Fibroblast of villous mesenchyme (primary cell): ENCODE measurements at regions not wholly inside any gene's neighbourhood (a gene's known extent, or its start where the extent isn't known, plus 50 kb on each side); places are given as distances from the start of the nearest gene placed in this dataset.

Source experiments
- DNase-seq: peaks from one replicate; pipeline ENCODE4 v3.0.0-alpha.2; 2010; ENCODE audit warnings: low read depth
- H3K4me3 ChIP-seq: 2 replicates; pipeline ENCODE4 v1.5.1; 2011; ENCODE audit warnings: low read depth, mild to moderate bottlenecking, low read length
- TF ChIP-seq, protein P1 (sequence below): IDR thresholded peaks from 2 replicates; pipeline ENCODE4 v1.5.1; 2012; ENCODE audit warnings: low read depth, mild to moderate bottlenecking, low read length; ENCODE audit not compliant: insufficient read depth

DNA sequence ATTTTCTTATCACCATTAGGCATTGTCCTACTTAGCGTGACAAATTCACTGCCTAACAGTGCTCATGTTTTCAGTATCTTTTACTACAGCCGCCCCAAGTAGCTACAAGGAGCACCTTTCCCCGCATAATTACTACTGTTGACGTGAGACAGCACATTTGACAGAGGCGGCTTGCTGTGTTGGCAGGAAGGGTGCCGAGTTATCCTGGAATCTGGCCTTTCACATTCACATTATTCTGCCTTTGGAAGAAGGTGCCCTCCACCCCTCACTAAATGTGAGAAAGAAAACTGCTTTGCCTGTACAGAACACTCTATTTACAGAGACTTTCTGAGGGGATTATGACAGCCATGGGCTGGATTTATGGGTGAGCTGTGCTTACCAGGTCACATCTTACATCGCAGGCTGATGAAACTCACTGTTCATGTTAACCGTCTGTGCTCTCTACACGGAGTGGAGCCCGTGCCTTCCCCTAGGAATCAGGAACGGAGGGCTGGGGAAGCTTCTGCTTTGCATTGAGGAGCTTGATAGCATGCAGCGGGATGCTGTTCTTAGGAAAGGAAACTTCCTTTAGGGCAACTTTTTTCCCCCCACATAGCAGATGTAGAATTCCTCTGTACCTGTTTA lies 148.0 kb upstream of the ZRANB2 start:
- DNase-seq = peak; percentile 13
- TF ChIP-seq, protein P1, sequence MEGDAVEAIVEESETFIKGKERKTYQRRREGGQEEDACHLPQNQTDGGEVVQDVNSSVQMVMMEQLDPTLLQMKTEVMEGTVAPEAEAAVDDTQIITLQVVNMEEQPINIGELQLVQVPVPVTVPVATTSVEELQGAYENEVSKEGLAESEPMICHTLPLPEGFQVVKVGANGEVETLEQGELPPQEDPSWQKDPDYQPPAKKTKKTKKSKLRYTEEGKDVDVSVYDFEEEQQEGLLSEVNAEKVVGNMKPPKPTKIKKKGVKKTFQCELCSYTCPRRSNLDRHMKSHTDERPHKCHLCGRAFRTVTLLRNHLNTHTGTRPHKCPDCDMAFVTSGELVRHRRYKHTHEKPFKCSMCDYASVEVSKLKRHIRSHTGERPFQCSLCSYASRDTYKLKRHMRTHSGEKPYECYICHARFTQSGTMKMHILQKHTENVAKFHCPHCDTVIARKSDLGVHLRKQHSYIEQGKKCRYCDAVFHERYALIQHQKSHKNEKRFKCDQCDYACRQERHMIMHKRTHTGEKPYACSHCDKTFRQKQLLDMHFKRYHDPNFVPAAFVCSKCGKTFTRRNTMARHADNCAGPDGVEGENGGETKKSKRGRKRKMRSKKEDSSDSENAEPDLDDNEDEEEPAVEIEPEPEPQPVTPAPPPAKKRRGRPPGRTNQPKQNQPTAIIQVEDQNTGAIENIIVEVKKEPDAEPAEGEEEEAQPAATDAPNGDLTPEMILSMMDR = no peak
- no peak overlapping the region for H3K4me3 ChIP-seq

DNA sequence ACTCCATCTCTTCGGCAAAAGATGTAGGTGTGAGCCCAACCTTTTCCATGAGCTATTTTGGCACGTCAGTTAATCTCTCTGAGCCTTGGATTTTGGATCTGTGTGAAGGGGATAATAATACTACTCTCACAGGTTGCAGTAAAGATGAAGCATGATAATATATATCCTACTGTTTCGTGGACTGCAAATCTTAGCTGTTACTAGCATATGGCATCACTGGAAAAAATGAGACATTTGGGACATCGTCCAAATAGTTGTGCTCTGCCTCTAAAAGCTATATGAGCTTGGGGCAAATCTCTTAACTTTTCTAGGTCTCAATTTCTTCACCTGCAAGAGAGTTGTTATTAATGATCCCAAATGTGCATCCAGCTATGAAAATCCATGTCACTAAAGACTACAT lies 147.4 kb upstream of the ZRANB2 start:
- TF ChIP-seq, protein P1 = no peak
- no peak for DNase-seq
- no peak overlapping the region for H3K4me3 ChIP-seq

DNA sequence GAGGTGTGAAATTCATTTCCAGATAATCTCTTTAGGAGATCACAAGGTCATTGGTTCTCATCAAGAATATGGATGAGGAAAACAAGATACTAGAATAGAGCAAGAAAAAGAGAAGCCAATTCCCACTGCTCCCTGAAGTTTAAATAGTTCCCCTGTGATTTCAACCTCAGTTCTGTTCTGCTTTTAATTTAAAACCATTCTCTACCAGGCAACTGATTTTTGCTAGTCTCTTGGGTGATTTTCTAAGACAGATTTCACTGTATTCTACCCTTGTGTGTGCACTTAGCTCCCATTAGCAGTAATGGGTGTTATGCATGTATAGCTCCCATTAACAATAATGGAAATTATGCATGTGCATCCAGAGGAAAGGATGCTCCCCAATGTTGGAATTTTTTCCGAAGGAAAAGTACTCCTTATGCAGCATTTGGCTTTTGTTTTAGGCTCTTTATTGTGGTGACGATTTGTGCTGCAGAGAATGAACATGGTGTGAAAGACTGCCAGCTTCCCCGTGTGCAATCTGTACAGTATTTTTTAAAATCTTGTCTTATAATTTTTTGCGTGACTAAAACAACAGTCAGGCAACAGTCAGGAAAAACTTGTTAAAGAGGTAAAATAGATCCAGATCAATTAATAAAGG lies 144.0 kb upstream of the ZRANB2 start:
- H3K4me3 ChIP-seq = no peak overlapping the region
- TF ChIP-seq, protein P1 = no peak
- no peak for DNase-seq

DNA sequence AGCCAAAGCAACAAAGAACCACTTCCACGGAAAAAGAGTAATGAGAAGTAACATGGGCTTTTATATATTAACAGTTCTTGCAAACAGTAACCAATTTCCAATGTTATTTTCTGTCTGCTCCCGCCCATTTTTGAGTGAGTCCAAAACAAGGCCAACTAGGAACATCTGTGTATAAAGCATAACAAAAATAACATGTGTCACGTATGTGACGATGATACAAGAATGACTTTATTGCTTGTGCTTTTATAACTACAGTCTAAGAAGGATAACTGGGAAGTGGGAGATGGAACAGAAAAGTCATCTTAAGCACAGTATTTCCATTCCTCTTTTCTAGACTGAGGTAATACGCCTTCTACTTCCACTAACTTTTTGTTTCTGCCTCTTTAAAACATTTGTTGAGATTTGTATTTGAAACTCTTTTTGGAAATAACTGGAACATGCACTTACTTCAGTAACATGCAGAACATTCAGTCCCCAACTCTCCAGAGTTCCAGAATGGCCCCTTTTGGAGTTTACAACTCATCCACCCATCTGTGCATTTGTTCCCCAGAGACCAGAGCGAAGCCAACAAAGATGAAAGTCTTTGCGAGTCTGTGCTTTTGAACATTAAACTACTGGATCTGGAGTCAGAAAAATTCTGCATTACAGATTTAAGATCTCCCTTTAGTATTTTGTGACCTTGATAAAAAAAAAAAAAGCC lies 143.0 kb upstream of the ZRANB2 start:
- H3K4me3 ChIP-seq = no peak overlapping the region
- TF ChIP-seq, protein P1 = no peak
- no peak for DNase-seq

DNA sequence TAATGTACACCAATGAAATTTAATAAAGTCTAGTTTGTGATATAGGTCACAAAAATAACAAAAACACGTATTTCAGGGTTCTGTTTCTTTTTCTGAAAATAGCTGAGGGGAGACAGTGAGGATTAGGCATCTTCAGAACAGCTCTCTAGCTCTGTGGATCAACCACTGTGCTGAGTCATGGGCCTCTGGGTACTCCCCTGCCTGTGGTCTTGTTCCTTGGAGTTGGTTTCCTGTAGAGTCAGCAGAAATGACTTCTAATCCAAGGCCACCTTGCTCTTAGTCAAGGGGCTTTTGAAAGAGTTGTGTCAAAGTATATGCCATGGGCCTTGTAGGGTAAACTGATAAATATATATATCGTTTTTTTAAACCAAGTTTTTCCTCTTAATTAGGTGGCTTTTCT lies 141.8 kb upstream of the ZRANB2 start:
- H3K4me3 ChIP-seq = no peak overlapping the region
- TF ChIP-seq, protein P1 = no peak
- no peak for DNase-seq

DNA sequence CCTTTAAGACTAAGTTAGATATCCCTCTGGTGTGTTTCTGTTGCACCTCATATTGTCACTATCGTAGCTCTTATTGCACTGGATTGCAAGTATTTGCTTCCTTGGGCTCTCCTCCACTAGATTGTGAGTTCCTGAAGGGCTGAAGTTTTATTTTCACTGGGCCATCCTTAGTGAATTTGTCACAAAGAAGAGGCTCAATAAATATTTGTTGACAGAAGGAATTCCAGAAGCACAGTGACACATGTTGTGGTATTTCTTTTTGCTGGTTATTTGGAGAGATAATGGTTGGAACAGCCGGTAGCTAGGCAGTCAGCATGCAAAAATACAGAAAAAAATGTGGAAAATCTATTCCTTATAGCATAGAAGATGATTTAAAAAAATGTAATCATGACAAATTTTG lies 129.9 kb upstream of the ZRANB2 start:
- TF ChIP-seq, protein P1 = no peak
- H3K4me3 ChIP-seq = no peak overlapping the region
- no peak for DNase-seq
